Natural killer cell (primary cell): ENCODE measurements at regions not wholly inside any gene's neighbourhood (a gene's known extent, or its start where the extent isn't known, plus 50 kb on each side); places are given as distances from the start of the nearest gene placed in this dataset.
A peak's percentile ranks its signal among the peaks of the same experiment; 100 is the strongest.

Experiments
- ATAC-seq, 3 donors: fragments of 150-1000 bp in 2 of 3; fragments of 200-7000 bp in 1 of 3; cut with Tn5 transposase; 1 replicate in 1 of 3; 2 replicates in 2 of 3; pipeline ENCODE4 v1.10.0; 2021; ENCODE audit warnings: mild to moderate bottlenecking in 2 of 3, moderate library complexity in 2 of 3
- DNase-seq, 2 donors: peaks; one replicate each; pipeline versions ENCODE4 v3.0.0 to v3.0.0-alpha.2; 2013 to 2021; ENCODE audit warnings: mixed read lengths in 1 of 2
- H3K27ac ChIP-seq: one replicate; pipeline ENCODE4 v1.5.1; 2013; ENCODE audit warnings: mild to moderate bottlenecking, low read length
- H3K27me3 ChIP-seq: one replicate; pipeline ENCODE4 v1.6.1; 2013; ENCODE audit warnings: low read length; ENCODE audit not compliant: control insufficient read depth, insufficient read depth
- H3K36me3 ChIP-seq: one replicate; pipeline ENCODE4 v1.6.1; 2013; ENCODE audit warnings: low read length; ENCODE audit not compliant: control insufficient read depth, insufficient read depth
- H3K4me1 ChIP-seq: one replicate; pipeline ENCODE4 v1.6.1; 2013; ENCODE audit warnings: low read length; ENCODE audit not compliant: control insufficient read depth, insufficient read depth
- H3K4me3 ChIP-seq: one replicate; pipeline ENCODE4 v1.5.1; 2013; ENCODE audit warnings: low read length
- H3K9me3 ChIP-seq: one replicate; pipeline ENCODE4 v1.6.1; 2013; ENCODE audit warnings: low read length; ENCODE audit not compliant: control insufficient read depth, insufficient read depth
- H3K27ac Mint-ChIP-seq, 2 donors: one replicate each; pipeline ENCODE4 v1.8.0; 2022; ENCODE audit warnings: mild to moderate bottlenecking in 2 of 2, mixed read lengths in 2 of 2, moderate library complexity in 1 of 2
- H3K27me3 Mint-ChIP-seq, 2 donors: one replicate each; pipeline ENCODE4 v1.8.0; 2022; ENCODE audit warnings: low read depth in 2 of 2, mixed read lengths in 2 of 2
- H3K36me3 Mint-ChIP-seq: one replicate; pipeline ENCODE4 v1.8.0; 2022; ENCODE audit warnings: mixed read lengths
- H3K4me1 Mint-ChIP-seq, 2 donors: one replicate each; pipeline ENCODE4 v1.8.0; 2022; ENCODE audit warnings: mixed read lengths in 2 of 2
- H3K4me3 Mint-ChIP-seq: one replicate; pipeline ENCODE4 v1.8.0; 2022; ENCODE audit warnings: mild to moderate bottlenecking, moderate library complexity, mixed read lengths
- H3K9me3 Mint-ChIP-seq, 2 donors: one replicate each; pipeline ENCODE4 v1.8.0; 2022; ENCODE audit warnings: mixed read lengths in 2 of 2
- WGBS: methylation state at CpG from one replicate; pipeline ENCODE4 v1.1.7; 2013; ENCODE audit warnings: missing lambda C conversion rate; ENCODE audit not compliant: insufficient coverage; 5-methylcytosine and 5-hydroxymethylcytosine counted together
- intact Hi-C: fragments of 100-400 bp; cut with micrococcal nuclease; formaldehyde crosslinking; loops from one replicate; pipeline ENCODE4 v1.14.2; 2022
- TF ChIP-seq, protein P1 (sequence below): fragments of 200-600 bp; IDR thresholded peaks from one replicate; pipeline ENCODE4 v1.8.0; 2022; ENCODE audit warnings: antibody characterized with exemption

DNA sequence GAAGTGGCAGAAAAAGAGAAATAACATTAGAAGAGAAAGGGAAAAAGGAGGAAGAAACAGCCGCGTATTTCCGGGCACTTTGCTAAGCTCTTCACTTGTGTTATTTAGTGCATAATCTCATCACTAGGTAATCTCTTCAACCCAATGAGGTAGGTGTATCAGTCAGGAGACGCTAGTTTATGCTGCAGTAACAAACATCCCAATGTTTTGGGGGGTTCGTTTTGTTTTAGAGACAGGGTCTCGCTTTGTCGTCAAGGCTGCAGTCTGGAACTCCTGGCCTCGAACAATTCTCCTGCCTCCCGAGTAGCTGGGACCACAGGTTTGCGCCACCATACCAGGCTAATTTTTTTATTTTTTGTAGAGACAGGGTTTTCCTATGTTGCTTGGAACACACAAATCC is 61.7 kb downstream of the ZFP36L2 start:
- Mint-ChIP-seq H3K27me3 (no peaks in the 10 kb centered on the region), H3K4me3 (no peak overlapping the region), H3K36me3 (no peaks in the 10 kb centered on the region), H3K4me1 (peaks cover 42 to 52% of the 10 kb centered on the region in 2 donors), H3K27ac (peak overlapping the region in 1 of 2 donors; percentile 39), H3K9me3 (no peaks in the 10 kb centered on the region)
- WGBS, result 97% methylated on average over 8 of the region's 10 CpGs
- intact Hi-C loops, result no loop called here
- TF ChIP-seq, protein P1, sequence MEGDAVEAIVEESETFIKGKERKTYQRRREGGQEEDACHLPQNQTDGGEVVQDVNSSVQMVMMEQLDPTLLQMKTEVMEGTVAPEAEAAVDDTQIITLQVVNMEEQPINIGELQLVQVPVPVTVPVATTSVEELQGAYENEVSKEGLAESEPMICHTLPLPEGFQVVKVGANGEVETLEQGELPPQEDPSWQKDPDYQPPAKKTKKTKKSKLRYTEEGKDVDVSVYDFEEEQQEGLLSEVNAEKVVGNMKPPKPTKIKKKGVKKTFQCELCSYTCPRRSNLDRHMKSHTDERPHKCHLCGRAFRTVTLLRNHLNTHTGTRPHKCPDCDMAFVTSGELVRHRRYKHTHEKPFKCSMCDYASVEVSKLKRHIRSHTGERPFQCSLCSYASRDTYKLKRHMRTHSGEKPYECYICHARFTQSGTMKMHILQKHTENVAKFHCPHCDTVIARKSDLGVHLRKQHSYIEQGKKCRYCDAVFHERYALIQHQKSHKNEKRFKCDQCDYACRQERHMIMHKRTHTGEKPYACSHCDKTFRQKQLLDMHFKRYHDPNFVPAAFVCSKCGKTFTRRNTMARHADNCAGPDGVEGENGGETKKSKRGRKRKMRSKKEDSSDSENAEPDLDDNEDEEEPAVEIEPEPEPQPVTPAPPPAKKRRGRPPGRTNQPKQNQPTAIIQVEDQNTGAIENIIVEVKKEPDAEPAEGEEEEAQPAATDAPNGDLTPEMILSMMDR, result no peak
- Histone ChIP-seq H3K27me3 (no peaks in the 10 kb centered on the region), H3K4me3 (no peak overlapping the region), H3K9me3 (no peaks in the 10 kb centered on the region), H3K36me3 (no peaks in the 10 kb centered on the region), H3K4me1 (peaks cover 66% of the 10 kb centered on the region), H3K27ac (no peak overlapping the region)
- DNase-seq (no peak), ATAC-seq (no peak)

DNA sequence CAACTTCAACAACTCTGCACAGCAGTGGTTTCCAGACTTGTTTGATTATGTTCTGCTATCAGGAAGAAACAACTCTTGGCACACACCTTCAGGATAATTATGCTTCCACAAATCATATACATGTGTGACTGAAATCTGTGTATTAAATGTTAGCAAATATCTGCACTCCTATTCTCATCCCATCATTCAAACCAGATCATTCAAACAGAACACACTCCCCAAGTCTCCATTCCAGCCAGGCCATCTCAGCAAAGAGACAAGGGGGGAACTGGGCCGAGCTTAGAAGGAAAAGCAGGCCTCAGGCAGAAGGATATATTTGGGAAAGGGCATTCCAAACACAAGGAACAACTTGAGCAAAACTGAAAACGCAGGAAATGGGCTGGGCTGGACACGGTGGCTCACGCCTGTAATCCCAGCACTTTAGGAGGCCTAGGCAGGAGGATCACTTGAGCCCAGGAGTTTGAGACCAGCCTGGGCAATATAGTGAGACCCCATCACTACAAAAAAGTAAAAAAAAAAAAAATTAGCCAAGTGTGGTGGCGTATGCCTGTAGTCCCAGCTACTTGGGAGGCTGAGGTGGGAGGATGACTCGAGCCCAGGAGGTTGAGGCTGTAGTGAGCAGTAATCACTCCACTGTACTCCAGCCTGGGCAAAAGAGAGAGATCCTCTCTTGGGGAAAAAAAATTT is 62.7 kb downstream of the ZFP36L2 start:
- H3K27ac ChIP-seq, result no peak overlapping the region
- ATAC-seq (no peak), DNase-seq (no peak)
- H3K4me1 Mint-ChIP-seq, result peaks cover 39 to 51% of the 10 kb centered on the region in 2 donors
- no peaks in the 10 kb centered on the region for H3K36me3 ChIP-seq
- no peaks in the 10 kb centered on the region for H3K36me3 Mint-ChIP-seq
- H3K9me3 Mint-ChIP-seq, result no peaks in the 10 kb centered on the region
- peaks cover 66% of the 10 kb centered on the region for H3K4me1 ChIP-seq
- no peak overlapping the region for H3K4me3 Mint-ChIP-seq
- H3K9me3 ChIP-seq, result no peaks in the 10 kb centered on the region
- H3K4me3 ChIP-seq, result no peak overlapping the region
- peak overlapping the region in 1 of 2 donors; percentile 25 for H3K27ac Mint-ChIP-seq
- TF ChIP-seq, protein P1, result no peak
- no peaks in the 10 kb centered on the region for H3K27me3 Mint-ChIP-seq
- intact Hi-C loops, result no loop called here
- no peaks in the 10 kb centered on the region for H3K27me3 ChIP-seq
- WGBS, result 98% methylated on average over 5 of the region's 6 CpGs

DNA sequence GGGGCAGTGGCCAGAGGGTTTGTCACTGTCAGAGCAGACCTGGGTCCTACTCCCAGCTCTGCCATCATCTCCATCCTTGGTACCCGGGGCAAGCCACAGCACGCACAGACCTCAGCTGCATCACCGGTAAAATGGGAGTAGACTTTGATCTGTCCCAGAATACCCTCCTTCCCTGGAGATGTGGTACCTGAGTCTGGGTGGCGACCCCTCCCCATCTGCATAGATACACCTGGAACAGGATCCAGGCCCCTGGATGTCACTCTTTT is 64.0 kb downstream of the ZFP36L2 start:
- peaks cover 66% of the 10 kb centered on the region for H3K4me1 ChIP-seq
- H3K4me1 Mint-ChIP-seq, result peaks cover 35 to 50% of the 10 kb centered on the region in 2 donors
- H3K27me3 Mint-ChIP-seq, result no peaks in the 10 kb centered on the region
- peak overlapping the region; percentile 16 to 34 for H3K27ac Mint-ChIP-seq
- no peak overlapping the region for H3K27ac ChIP-seq
- H3K36me3 Mint-ChIP-seq, result no peaks in the 10 kb centered on the region
- H3K9me3 ChIP-seq, result no peaks in the 10 kb centered on the region
- no peak overlapping the region for H3K4me3 Mint-ChIP-seq
- TF ChIP-seq, protein P1, result no peak
- DNase-seq, result no peak
- H3K4me3 ChIP-seq, result no peak overlapping the region
- H3K9me3 Mint-ChIP-seq, result no peaks in the 10 kb centered on the region
- H3K27me3 ChIP-seq, result no peaks in the 10 kb centered on the region
- no peak for ATAC-seq
- 95% methylated on average over 4 of the region's 4 CpGs for WGBS
- intact Hi-C loops, result no loop called here
- H3K36me3 ChIP-seq, result no peaks in the 10 kb centered on the region
